ENCODE measurements at regions not wholly inside any gene's neighbourhood (a gene's known extent, or its start where the extent isn't known, plus 50 kb on each side); places are given as distances from the start of the nearest gene placed in this dataset.

DNA sequence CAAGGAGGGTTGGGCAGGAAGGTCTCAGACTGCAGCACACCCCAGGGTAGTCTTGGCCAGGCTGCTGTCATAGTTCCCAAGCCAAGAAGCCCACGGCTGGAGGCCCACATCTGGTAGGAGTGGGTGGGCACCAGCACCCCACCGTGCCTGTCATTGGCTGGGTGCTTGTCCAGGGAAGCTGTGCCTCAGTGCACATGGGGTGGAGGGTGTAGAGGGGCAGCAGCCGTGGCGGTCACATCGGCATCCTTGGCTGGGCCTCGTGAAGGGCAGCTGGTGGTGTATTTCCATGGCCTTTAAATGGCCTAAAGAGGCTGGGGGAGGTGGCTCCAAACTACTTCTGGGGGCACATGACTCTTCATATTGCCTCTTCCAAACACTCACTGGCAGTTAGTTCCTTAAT is 119.6 kb upstream of the USP24 start:
- Mint-ChIP-seq H3K36me3 (no peaks in the 10 kb centered on the region), H3K27ac (no peak overlapping the region), H3K27me3 (ENCODE audit: low read depth in 2 of 2) (peaks cover 0 to 10% of the 10 kb centered on the region in 2 donors), H3K4me3 (no peak overlapping the region), H3K9me3 (no peaks in the 10 kb centered on the region), H3K4me1 (peaks cover 0 to 7% of the 10 kb centered on the region in 2 donors)
- WGBS (ENCODE audit: insufficient coverage) = 88% methylated on average over 6 of the region's 6 CpGs
- intact Hi-C loops (cut with micrococcal nuclease) = no loop called here
- Histone ChIP-seq H3K4me1 (ENCODE audit: control insufficient read depth, insufficient read depth, low read length) (no peaks in the 10 kb centered on the region), H3K9me3 (ENCODE audit: control insufficient read depth, insufficient read depth, low read length) (no peaks in the 10 kb centered on the region), H3K4me3 (ENCODE audit: low read length) (no peak overlapping the region), H3K36me3 (ENCODE audit: control insufficient read depth, insufficient read depth, low read length) (no peaks in the 10 kb centered on the region), H3K27me3 (ENCODE audit: control insufficient read depth, insufficient read depth, low read length) (no peaks in the 10 kb centered on the region), H3K27ac (ENCODE audit: low read length) (no peak overlapping the region)
- no peak for DNase-seq
- TF ChIP-seq, protein P1, sequence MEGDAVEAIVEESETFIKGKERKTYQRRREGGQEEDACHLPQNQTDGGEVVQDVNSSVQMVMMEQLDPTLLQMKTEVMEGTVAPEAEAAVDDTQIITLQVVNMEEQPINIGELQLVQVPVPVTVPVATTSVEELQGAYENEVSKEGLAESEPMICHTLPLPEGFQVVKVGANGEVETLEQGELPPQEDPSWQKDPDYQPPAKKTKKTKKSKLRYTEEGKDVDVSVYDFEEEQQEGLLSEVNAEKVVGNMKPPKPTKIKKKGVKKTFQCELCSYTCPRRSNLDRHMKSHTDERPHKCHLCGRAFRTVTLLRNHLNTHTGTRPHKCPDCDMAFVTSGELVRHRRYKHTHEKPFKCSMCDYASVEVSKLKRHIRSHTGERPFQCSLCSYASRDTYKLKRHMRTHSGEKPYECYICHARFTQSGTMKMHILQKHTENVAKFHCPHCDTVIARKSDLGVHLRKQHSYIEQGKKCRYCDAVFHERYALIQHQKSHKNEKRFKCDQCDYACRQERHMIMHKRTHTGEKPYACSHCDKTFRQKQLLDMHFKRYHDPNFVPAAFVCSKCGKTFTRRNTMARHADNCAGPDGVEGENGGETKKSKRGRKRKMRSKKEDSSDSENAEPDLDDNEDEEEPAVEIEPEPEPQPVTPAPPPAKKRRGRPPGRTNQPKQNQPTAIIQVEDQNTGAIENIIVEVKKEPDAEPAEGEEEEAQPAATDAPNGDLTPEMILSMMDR (IDR thresholded peaks at IDR 0.05) = no peak
- no peak for ATAC-seq

DNA sequence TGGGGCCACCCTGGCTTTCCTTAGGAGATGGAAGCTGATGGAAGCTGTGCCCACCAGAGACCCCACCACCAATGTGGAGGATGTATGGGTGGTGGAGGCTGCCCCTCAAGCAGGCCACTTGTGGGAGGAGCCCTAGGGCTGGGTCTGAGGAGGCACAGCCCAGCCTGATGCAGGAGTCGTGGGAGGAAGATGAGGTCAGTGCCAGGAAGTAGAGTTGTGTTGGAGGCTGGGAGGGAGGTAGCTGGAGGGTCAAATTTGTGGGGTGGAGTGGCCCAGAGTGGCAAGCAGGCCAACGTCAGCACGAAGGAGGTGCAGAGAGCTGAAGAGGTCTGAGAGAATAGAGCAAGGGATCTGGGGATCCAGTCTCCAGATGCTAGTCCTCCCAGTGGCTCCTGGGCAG is 119.0 kb upstream of the USP24 start:
- Histone ChIP-seq H3K4me3 (ENCODE audit: low read length) (no peak overlapping the region), H3K4me1 (ENCODE audit: control insufficient read depth, insufficient read depth, low read length) (no peaks in the 10 kb centered on the region), H3K27ac (ENCODE audit: low read length) (no peak overlapping the region), H3K36me3 (ENCODE audit: control insufficient read depth, insufficient read depth, low read length) (no peaks in the 10 kb centered on the region), H3K27me3 (ENCODE audit: control insufficient read depth, insufficient read depth, low read length) (no peaks in the 10 kb centered on the region), H3K9me3 (ENCODE audit: control insufficient read depth, insufficient read depth, low read length) (no peaks in the 10 kb centered on the region)
- Mint-ChIP-seq H3K9me3 (no peaks in the 10 kb centered on the region), H3K4me1 (peaks cover 0 to 7% of the 10 kb centered on the region in 2 donors), H3K36me3 (no peaks in the 10 kb centered on the region), H3K27ac (no peak overlapping the region), H3K4me3 (no peak overlapping the region), H3K27me3 (ENCODE audit: low read depth in 2 of 2) (peaks cover 0 to 9% of the 10 kb centered on the region in 2 donors)
- no peak for DNase-seq
- ATAC-seq = no peak
- WGBS (ENCODE audit: insufficient coverage) = 48% methylated on average over 3 of the region's 3 CpGs
- TF ChIP-seq, protein P1 (IDR thresholded peaks at IDR 0.05) = no peak
- intact Hi-C loops (cut with micrococcal nuclease) = no loop called here

DNA sequence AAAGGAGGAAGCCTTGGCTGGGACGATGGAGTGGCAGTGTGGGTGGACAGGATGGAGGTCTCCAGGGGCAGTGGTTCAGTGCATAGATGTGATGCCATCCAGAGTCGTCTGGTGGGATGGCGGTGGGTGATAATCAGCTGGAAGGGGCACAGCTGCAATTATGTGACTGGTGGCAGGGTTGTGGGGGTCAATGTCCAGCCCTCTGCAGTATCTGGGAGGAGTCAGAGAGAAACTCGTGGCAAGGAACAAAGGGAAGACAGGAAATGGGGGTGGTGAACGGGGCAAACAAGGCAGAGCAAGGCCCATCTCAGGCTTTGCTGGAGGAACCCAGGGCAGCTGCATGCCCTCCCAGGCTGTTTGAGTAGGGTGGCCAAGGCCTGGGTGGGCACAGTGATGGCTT is 118.3 kb upstream of the USP24 start:
- Mint-ChIP-seq H3K4me1 (peaks cover 0 to 7% of the 10 kb centered on the region in 2 donors), H3K36me3 (no peaks in the 10 kb centered on the region), H3K27me3 (ENCODE audit: low read depth in 2 of 2) (peaks cover 0 to 9% of the 10 kb centered on the region in 2 donors), H3K27ac (no peak overlapping the region), H3K4me3 (no peak overlapping the region), H3K9me3 (no peaks in the 10 kb centered on the region)
- Histone ChIP-seq H3K9me3 (ENCODE audit: control insufficient read depth, insufficient read depth, low read length) (no peaks in the 10 kb centered on the region), H3K4me3 (ENCODE audit: low read length) (no peak overlapping the region), H3K27ac (ENCODE audit: low read length) (no peak overlapping the region), H3K36me3 (ENCODE audit: control insufficient read depth, insufficient read depth, low read length) (no peaks in the 10 kb centered on the region), H3K27me3 (ENCODE audit: control insufficient read depth, insufficient read depth, low read length) (no peaks in the 10 kb centered on the region), H3K4me1 (ENCODE audit: control insufficient read depth, insufficient read depth, low read length) (no peaks in the 10 kb centered on the region)
- ATAC-seq (no peak), DNase-seq (no peak)
- intact Hi-C loops (cut with micrococcal nuclease) = no loop called here
- 70% methylated on average over 5 of the region's 5 CpGs for WGBS (ENCODE audit: insufficient coverage)
- TF ChIP-seq, protein P1 (IDR thresholded peaks at IDR 0.05) = no peak

DNA sequence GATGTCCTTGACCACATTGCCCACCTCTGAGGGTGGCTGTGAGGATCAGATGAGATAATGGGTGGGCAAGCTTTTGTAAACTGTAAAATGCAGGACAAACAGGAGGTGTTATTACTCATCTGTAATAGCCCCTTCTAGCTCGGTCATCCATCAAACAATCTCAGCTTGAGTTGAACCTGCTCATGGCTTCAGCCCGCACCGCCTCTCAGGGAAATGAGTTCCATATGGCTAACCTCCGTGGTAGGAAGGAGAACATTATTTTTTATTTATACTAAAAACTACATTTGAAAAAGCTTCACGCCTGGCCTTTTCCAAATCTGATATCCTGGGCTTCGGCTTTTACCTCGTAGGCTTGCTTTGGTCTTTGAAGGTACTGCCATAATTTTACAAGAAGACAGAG is 116.2 kb upstream of the USP24 start:
- TF ChIP-seq, protein P1 (IDR thresholded peaks at IDR 0.05) = no peak
- H3K36me3 Mint-ChIP-seq = no peaks in the 10 kb centered on the region

More for the DNA sequence above, 116.2 kb upstream of the USP24 start:
- H3K36me3 ChIP-seq (ENCODE audit: control insufficient read depth, insufficient read depth, low read length) = no peaks in the 10 kb centered on the region
- DNase-seq = no peak
- H3K27ac ChIP-seq (ENCODE audit: low read length) = no peak overlapping the region
- H3K4me3 ChIP-seq (ENCODE audit: low read length) = no peak overlapping the region
- no peak overlapping the region for H3K27ac Mint-ChIP-seq
- no peaks in the 10 kb centered on the region for H3K9me3 Mint-ChIP-seq
- peaks cover 6 to 9% of the 10 kb centered on the region in 2 donors for H3K27me3 Mint-ChIP-seq (ENCODE audit: low read depth in 2 of 2)
- no peak overlapping the region for H3K4me3 Mint-ChIP-seq
- no peaks in the 10 kb centered on the region for H3K27me3 ChIP-seq (ENCODE audit: control insufficient read depth, insufficient read depth, low read length)
- WGBS (ENCODE audit: insufficient coverage) = 86% methylated on average over 4 of the region's 7 CpGs
- no peaks in the 10 kb centered on the region for H3K4me1 ChIP-seq (ENCODE audit: control insufficient read depth, insufficient read depth, low read length)
- ATAC-seq = no peak
- intact Hi-C loops (cut with micrococcal nuclease) = no loop called here
- H3K9me3 ChIP-seq (ENCODE audit: control insufficient read depth, insufficient read depth, low read length) = no peaks in the 10 kb centered on the region
- H3K4me1 Mint-ChIP-seq = peaks cover 0 to 7% of the 10 kb centered on the region in 2 donors
